T-cell (primary cell): ENCODE measurements at regions not wholly inside any gene's neighbourhood (a gene's known extent, or its start where the extent isn't known, plus 50 kb on each side); places are given as distances from the start of the nearest gene placed in this dataset.

ENCODE experiments used
- ATAC-seq, 4 experiments: fragments of 200-7000 bp in 3 of 4; fragments of 150-1000 bp in 1 of 4; cut with Tn5 transposase; replicated peaks in 1 of 4; 1 replicate in 3 of 4; 2 replicates in 1 of 4; pipeline ENCODE4 v1.10.0; 2021; ENCODE audit warnings: moderate library complexity in 3 of 4, mild to moderate bottlenecking in 2 of 4, moderate number of reproducible peaks in 1 of 4
- CTCF ChIA-PET, 2 donors: fragments of 300-600 bp; sonication (Branson Sonifier 250); formaldehyde crosslinking; loops; one replicate each; lab custom pipeline; 2022; ENCODE audit warnings: antibody characterized with exemption in 2 of 2; lab: Charles Lee
- POLR2A ChIA-PET, 2 donors: fragments of 300-600 bp; sonication (Branson Sonifier 250); formaldehyde crosslinking; loops; one replicate each; lab custom pipeline; 2022; ENCODE audit warnings: antibody characterized with exemption in 2 of 2; lab: Charles Lee
- DNase-seq, 35 experiments: peaks; one replicate each; pipeline versions ENCODE4 v3.0.0 to v3.0.0-alpha.2; 2013 to 2023
- H3K27ac ChIP-seq: one replicate; pipeline ENCODE4 v1.5.1; 2013; ENCODE audit warnings: low read length
- H3K27me3 ChIP-seq, 2 experiments: replicated peaks in 1 of 2; 1 replicate in 1 of 2; 2 replicates in 1 of 2; pipeline versions ENCODE4 v1.6.1 to v1.7.0; 2013; ENCODE audit warnings: low read length in 1 of 2, mixed read lengths in 1 of 2; ENCODE audit not compliant: control insufficient read depth in 2 of 2, insufficient read depth in 2 of 2; ENCODE audit errors: extremely low read depth in 1 of 2
- H3K36me3 ChIP-seq, 2 donors: 1 replicate in 1 of 2; 2 replicates in 1 of 2; pipeline versions ENCODE4 v1.6.1 to v1.7.0; 2013; ENCODE audit warnings: low read length in 1 of 2; ENCODE audit not compliant: control insufficient read depth in 2 of 2, insufficient read depth in 1 of 2; ENCODE audit errors: extremely low read depth in 1 of 2
- H3K4me1 ChIP-seq, 2 experiments: 1 replicate in 1 of 2; 2 replicates in 1 of 2; pipeline versions ENCODE4 v1.6.1 to v1.7.0; 2013; ENCODE audit warnings: low read length in 2 of 2, mixed read lengths in 1 of 2; ENCODE audit not compliant: insufficient read depth in 2 of 2, control insufficient read depth in 1 of 2; ENCODE audit errors: extremely low read depth in 1 of 2
- H3K4me3 ChIP-seq, 2 donors: 1 replicate in 1 of 2; 2 replicates in 1 of 2; pipeline versions ENCODE4 v1.5.1 to v1.7.0; 2013; ENCODE audit warnings: mild to moderate bottlenecking in 2 of 2, low read length in 1 of 2, moderate library complexity in 1 of 2; ENCODE audit not compliant: control insufficient read depth in 1 of 2; ENCODE audit errors: extremely low read depth in 1 of 2
- H3K9me3 ChIP-seq: 2 replicates; pipeline ENCODE4 v1.7.0; 2013
- H3K27ac Mint-ChIP-seq, 2 donors: one replicate each; pipeline ENCODE4 v1.8.0; 2020 to 2021; ENCODE audit warnings: mild to moderate bottlenecking in 2 of 2, mixed read lengths in 2 of 2
- H3K27me3 Mint-ChIP-seq, 2 donors: one replicate each; pipeline ENCODE4 v1.8.0; 2021 to 2022; ENCODE audit warnings: mixed read lengths in 2 of 2
- H3K36me3 Mint-ChIP-seq: one replicate; pipeline ENCODE4 v1.8.0; 2021; ENCODE audit warnings: mixed read lengths
- H3K4me1 Mint-ChIP-seq, 3 donors: one replicate each; pipeline ENCODE4 v1.8.0; 2020 to 2022; ENCODE audit warnings: mixed read lengths in 3 of 3, mild to moderate bottlenecking in 1 of 3
- H3K4me3 Mint-ChIP-seq, 3 donors: one replicate each; pipeline ENCODE4 v1.8.0; 2020 to 2022; ENCODE audit warnings: mild to moderate bottlenecking in 3 of 3, mixed read lengths in 3 of 3, moderate library complexity in 3 of 3
- H3K9me3 Mint-ChIP-seq, 3 donors: one replicate each; pipeline ENCODE4 v1.8.0; 2020 to 2022; ENCODE audit warnings: mixed read lengths in 3 of 3
- WGBS: methylation state at CpG from one replicate; pipeline ENCODE4 v1.1.5; 2013; ENCODE audit warnings: missing lambda C conversion rate; ENCODE audit not compliant: insufficient coverage; 5-methylcytosine and 5-hydroxymethylcytosine counted together

DNA sequence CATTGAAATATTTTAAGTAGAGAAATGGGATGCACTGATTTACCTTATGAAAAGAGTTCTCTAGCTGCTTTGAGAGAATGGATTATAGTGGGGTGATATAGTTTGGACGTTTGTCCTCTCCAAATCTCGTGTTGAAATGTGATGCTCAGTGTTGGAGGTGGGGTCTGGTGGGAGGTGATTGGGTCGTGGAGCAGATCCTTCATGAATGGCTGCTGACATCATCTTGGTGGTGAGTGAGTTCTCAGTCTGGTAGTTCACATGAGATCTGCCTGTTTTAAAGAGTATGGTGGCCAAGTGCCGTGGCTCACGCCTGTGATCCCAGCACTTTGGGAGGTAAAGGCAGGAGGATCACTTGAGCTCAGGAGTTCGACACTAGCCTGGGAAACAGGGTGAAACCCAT, 58.7 kb upstream of the SH3RF3 start:
- no peaks in the 10 kb centered on the region for H3K4me1 ChIP-seq
- ChIA-PET POLR2A (no interaction called here), CTCF (no interaction called here)
- peaks cover 0 to 7% of the 10 kb centered on the region in 2 donors for H3K27me3 Mint-ChIP-seq
- H3K4me3 Mint-ChIP-seq: no peak overlapping the region
- H3K27ac Mint-ChIP-seq: no peak overlapping the region
- no peak for DNase-seq
- no peak overlapping the region for H3K27ac ChIP-seq
- peaks cover 0 to 7% of the 10 kb centered on the region in 2 experiments for H3K27me3 ChIP-seq
- peaks cover 0 to 4% (median 4%) of the 10 kb centered on the region in 3 donors for H3K9me3 Mint-ChIP-seq
- ATAC-seq: no peak
- H3K36me3 ChIP-seq: no peaks in the 10 kb centered on the region
- peaks cover 3% of the 10 kb centered on the region for H3K36me3 Mint-ChIP-seq
- H3K4me1 Mint-ChIP-seq: peaks cover 2 to 20% (median 5%) of the 10 kb centered on the region in 3 donors
- no peaks in the 10 kb centered on the region for H3K9me3 ChIP-seq
- no peak overlapping the region for H3K4me3 ChIP-seq
- 29% methylated on average over 3 of the region's 6 CpGs for WGBS

DNA sequence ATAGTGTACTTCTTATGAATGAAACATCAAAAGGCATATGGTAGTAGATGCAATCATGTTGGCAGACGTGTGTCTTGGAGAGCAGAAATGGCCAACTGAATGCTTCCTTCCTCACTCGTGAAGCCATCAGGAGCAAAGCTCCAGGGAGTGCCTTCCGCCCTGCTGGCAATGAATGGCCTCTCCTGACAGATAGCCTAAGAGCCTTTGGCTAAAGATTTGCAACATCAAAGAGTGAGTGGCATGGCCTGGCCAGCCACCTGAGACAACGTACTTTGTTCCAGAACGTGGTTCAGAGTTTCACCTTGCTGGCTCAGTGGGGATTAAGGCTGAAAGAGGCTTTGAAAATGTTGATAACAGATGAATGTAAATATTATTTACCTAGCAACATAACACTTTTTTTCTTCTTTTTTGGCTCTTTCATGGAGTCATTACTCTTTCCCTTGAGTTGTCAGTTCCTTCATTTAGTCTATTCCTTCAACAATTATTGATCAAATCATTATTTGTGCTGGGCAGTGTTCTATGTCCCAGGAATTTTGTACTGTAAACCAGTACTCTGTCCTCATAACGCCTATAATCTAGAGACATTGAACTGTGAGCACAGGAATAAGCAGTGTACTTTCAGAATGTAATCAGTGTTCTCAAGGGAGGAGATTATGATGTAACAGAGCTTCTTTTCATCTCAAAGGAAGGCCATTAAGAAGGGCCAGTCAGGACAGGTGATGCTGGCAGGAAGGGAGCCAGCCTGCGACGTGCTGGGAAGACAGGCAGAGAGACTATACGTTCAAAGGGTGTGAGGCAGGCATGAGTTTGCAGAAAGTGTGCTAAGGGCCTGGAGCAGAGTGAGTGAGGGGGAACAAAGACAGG, 59.4 kb upstream of the SH3RF3 start:
- DNase-seq: no peak
- H3K36me3 ChIP-seq: no peaks in the 10 kb centered on the region
- POLR2A ChIA-PET: no interaction called here
- Mint-ChIP-seq H3K27me3 (peaks cover 0 to 7% of the 10 kb centered on the region in 2 donors), H3K9me3 (peaks cover 0 to 4% (median 4%) of the 10 kb centered on the region in 3 donors), H3K4me1 (peaks cover 3 to 20% (median 6%) of the 10 kb centered on the region in 3 donors), H3K27ac (no peak overlapping the region), H3K36me3 (peaks cover 3% of the 10 kb centered on the region), H3K4me3 (no peak overlapping the region)
- H3K4me1 ChIP-seq: no peaks in the 10 kb centered on the region
- no peaks in the 10 kb centered on the region for H3K9me3 ChIP-seq
- no peak overlapping the region for H3K4me3 ChIP-seq
- no peak overlapping the region for H3K27ac ChIP-seq
- no peak for ATAC-seq
- WGBS: 93% methylated on average over 6 of the region's 9 CpGs
- H3K27me3 ChIP-seq: peaks cover 0 to 7% of the 10 kb centered on the region in 2 experiments
- CTCF ChIA-PET: no interaction called here

DNA sequence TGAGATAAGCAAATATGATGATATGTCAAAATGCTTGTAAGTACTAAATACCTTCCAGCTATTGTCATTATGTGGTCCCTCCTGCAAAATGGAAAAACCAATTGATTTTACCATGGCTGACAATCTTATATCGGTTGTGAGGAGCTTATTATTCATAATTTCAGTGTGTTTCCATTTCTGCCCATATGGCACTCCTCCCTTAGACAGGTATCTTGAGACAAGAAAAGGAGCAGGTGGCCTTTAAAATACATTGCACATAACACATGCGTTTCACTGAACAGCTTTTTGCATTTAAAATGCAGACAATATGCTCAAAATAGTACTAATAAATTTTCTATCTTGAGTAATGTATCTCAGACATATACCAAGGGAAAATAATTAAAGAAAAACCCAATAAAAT, 60.2 kb upstream of the SH3RF3 start:
- no peaks in the 10 kb centered on the region for H3K4me1 ChIP-seq
- Mint-ChIP-seq H3K27ac (no peak overlapping the region), H3K4me3 (no peak overlapping the region), H3K36me3 (peaks cover 3% of the 10 kb centered on the region), H3K27me3 (peaks cover 0 to 6% of the 10 kb centered on the region in 2 donors), H3K9me3 (peaks cover 0 to 4% (median 4%) of the 10 kb centered on the region in 3 donors), H3K4me1 (peaks cover 4 to 23% (median 8%) of the 10 kb centered on the region in 3 donors)
- no peaks in the 10 kb centered on the region for H3K36me3 ChIP-seq
- H3K4me3 ChIP-seq: no peak overlapping the region
- no peak for ATAC-seq
- POLR2A ChIA-PET: no interaction called here
- no peak overlapping the region for H3K27ac ChIP-seq
- H3K9me3 ChIP-seq: no peaks in the 10 kb centered on the region
- H3K27me3 ChIP-seq: peaks cover 0 to 7% of the 10 kb centered on the region in 2 experiments
- DNase-seq: no peak
- no CpG with 5 or more reads among the region's 2 CpGs for whole genome bisulfite sequencing
- CTCF ChIA-PET: no interaction called here

DNA sequence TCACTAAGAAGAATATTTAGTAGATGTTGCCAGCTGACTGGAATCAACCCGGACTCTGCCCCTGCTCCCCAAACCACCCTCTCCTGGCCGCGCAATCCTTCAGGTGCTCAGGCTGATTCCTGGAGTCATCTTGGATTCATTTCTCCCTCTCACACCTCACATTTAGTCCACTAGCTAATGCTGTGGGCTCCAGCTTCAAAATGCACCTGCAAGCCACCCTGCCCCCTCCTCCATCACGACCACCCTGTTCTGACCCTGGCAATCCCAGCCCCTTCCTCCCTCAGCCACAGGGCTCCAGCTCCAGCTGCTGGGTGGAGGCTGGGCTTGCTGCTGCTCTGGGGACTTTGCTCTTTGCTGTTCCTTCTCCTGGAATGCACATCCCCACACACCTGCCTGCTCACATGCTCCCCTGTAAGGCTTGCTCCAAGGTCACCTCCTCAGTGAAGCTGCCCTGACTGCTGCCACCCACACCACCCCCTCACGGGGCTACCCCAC, 61.3 kb upstream of the SH3RF3 start:
- ChIA-PET CTCF (no interaction called here), POLR2A (no interaction called here)
- peaks cover 2 to 8% of the 10 kb centered on the region in 2 experiments for H3K4me1 ChIP-seq
- H3K9me3 ChIP-seq: no peaks in the 10 kb centered on the region
- Mint-ChIP-seq H3K27ac (no peak overlapping the region), H3K36me3 (no peaks in the 10 kb centered on the region), H3K4me1 (peaks cover 11 to 30% (median 18%) of the 10 kb centered on the region in 3 donors), H3K9me3 (peaks cover 0 to under 1% (median 0%) of the 10 kb centered on the region in 3 donors), H3K27me3 (peaks cover 0 to under 1% of the 10 kb centered on the region in 2 donors), H3K4me3 (no peak overlapping the region)
- no peak for ATAC-seq
- no peaks in the 10 kb centered on the region for H3K36me3 ChIP-seq
- no peak overlapping the region for H3K4me3 ChIP-seq
- WGBS: 30% methylated on average over 2 of the region's 5 CpGs
- peaks cover 0 to 16% of the 10 kb centered on the region in 2 experiments for H3K27me3 ChIP-seq
- no peak for DNase-seq
- H3K27ac ChIP-seq: no peak overlapping the region

DNA sequence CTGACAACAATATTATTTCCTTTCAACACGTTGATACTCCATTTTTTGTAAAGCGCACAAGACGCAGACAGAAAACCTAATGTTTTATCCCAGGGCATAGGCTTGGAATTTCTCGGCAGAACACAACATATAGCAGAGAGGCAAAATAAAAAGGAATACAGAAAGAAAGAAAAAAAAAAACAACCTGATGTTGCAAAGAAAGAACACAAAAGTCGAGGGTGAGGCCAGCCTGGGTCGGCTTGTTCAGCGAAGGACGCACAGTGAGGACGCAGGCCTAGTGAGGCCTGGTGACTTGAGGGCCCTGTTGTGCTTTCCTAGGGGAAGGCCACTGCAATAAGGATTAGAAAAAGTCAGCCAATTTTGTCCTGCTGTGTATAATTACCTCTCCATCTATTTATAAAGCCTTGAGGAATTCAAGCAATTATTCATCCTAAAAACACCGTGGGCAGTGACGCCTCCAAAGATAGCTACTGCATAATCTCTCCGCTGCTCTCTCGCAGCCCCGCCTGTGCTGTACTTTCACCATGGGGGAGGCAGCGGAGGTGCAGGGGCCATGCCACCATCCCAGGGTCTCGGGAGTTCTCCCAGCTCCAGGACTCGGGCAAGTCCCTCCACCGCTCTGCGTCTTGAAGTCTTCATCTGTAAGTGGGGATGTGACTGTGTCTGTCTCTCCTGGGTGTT, 61.9 kb upstream of the SH3RF3 start:
- Mint-ChIP-seq H3K9me3 (no peaks in the 10 kb centered on the region), H3K27me3 (no peaks in the 10 kb centered on the region), H3K4me1 (peaks cover 12 to 29% (median 21%) of the 10 kb centered on the region in 3 donors), H3K27ac (no peak overlapping the region), H3K4me3 (no peak overlapping the region), H3K36me3 (no peaks in the 10 kb centered on the region)
- ATAC-seq (no peak), DNase-seq (no peak)
- WGBS: 87% methylated on average over 8 of the region's 19 CpGs
- Histone ChIP-seq H3K27ac (no peak overlapping the region), H3K9me3 (no peaks in the 10 kb centered on the region), H3K36me3 (no peaks in the 10 kb centered on the region), H3K27me3 (peaks cover 0 to 16% of the 10 kb centered on the region in 2 experiments), H3K4me1 (peaks cover 2 to 8% of the 10 kb centered on the region in 2 experiments), H3K4me3 (no peak overlapping the region)
- CTCF ChIA-PET: no interaction called here
- POLR2A ChIA-PET: no interaction called here

DNA sequence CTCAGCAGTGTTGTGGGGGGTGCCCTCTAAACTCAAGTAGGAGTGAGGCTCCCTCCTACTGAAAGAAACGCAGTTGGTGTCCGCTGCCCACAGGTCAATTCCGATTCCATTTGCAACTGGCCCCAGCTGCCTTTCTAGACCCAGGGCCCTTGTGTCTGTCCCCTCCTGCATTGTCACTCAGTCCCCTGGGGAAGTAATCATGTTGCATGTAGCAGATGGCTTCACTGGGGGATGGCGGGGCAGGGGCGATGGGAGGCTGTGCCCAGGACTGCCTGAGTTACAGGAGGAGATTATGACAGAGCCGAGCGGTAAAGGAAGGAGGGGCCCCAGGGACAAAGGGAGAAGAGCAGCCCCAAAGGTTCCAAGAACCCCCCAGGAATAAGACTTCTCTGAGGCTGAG, 62.5 kb upstream of the SH3RF3 start:
- 100% methylated on average over 2 of the region's 7 CpGs for WGBS
- H3K36me3 Mint-ChIP-seq: no peaks in the 10 kb centered on the region
- peaks cover 0 to 3% of the 10 kb centered on the region in 2 donors for H3K36me3 ChIP-seq
- no peak overlapping the region for H3K27ac ChIP-seq
- H3K4me1 Mint-ChIP-seq: peaks cover 15 to 30% (median 24%) of the 10 kb centered on the region in 3 donors
- no peaks in the 10 kb centered on the region for H3K27me3 Mint-ChIP-seq
- H3K27me3 ChIP-seq: peaks cover 0 to 16% of the 10 kb centered on the region in 2 experiments
- ATAC-seq (peak in 1 of 4 experiments; percentile 26), DNase-seq (no peak)
- ChIA-PET POLR2A (no interaction called here), CTCF (no interaction called here)
- peaks cover 4 to 8% of the 10 kb centered on the region in 2 experiments for H3K4me1 ChIP-seq
- H3K9me3 Mint-ChIP-seq: no peaks in the 10 kb centered on the region
- no peaks in the 10 kb centered on the region for H3K9me3 ChIP-seq
- no peak overlapping the region for H3K27ac Mint-ChIP-seq
- H3K4me3 Mint-ChIP-seq: no peak overlapping the region
- no peak overlapping the region for H3K4me3 ChIP-seq
